Adrenal gland (tissue), 5 donors: ENCODE measurements at regions not wholly inside any gene's neighbourhood (a gene's known extent, or its start where the extent isn't known, plus 50 kb on each side); places are given as distances from the start of the nearest gene placed in this dataset.

Experiments used
- POLR2A ChIP-seq, 2 donors: fragments of 450-650 bp; IDR thresholded peaks; one replicate each; pipeline ENCODE4 v1.6.1; 2017; ENCODE audit warnings: antibody characterized with exemption in 2 of 2, mild to moderate bottlenecking in 2 of 2, moderate library complexity in 1 of 2
- TF ChIP-seq, protein P1 (sequence below), 6 experiments: fragments of 450-650 bp in 4 of 6; fragments of 200-600 bp in 2 of 6; sonication (generic) in 1 of 6; IDR thresholded peaks; 1 replicate in 5 of 6; 2 replicates in 1 of 6; pipeline versions ENCODE4 v1.5.1 to v1.8.0; 2016 to 2021; ENCODE audit warnings: antibody characterized with exemption in 6 of 6, mild to moderate bottlenecking in 2 of 6, moderate library complexity in 1 of 6
- donor health status: DM: no; HTN: no; CAD: no.

- no peak for TF ChIP-seq POLR2A (IDR thresholded peaks at IDR 0.05)
- TF ChIP-seq, protein P1, sequence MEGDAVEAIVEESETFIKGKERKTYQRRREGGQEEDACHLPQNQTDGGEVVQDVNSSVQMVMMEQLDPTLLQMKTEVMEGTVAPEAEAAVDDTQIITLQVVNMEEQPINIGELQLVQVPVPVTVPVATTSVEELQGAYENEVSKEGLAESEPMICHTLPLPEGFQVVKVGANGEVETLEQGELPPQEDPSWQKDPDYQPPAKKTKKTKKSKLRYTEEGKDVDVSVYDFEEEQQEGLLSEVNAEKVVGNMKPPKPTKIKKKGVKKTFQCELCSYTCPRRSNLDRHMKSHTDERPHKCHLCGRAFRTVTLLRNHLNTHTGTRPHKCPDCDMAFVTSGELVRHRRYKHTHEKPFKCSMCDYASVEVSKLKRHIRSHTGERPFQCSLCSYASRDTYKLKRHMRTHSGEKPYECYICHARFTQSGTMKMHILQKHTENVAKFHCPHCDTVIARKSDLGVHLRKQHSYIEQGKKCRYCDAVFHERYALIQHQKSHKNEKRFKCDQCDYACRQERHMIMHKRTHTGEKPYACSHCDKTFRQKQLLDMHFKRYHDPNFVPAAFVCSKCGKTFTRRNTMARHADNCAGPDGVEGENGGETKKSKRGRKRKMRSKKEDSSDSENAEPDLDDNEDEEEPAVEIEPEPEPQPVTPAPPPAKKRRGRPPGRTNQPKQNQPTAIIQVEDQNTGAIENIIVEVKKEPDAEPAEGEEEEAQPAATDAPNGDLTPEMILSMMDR (IDR thresholded peaks at IDR 0.05), result no peak
Measured at GRCh38 chr1:213414911-213415310, 363.9 kb downstream of the RPS6KC1 start.
